Natural killer cell (primary cell): ENCODE measurements at regions not wholly inside any gene's neighbourhood (a gene's known extent, or its start where the extent isn't known, plus 50 kb on each side); places are given as distances from the start of the nearest gene placed in this dataset.

Experiments
- ATAC-seq, 3 donors: fragments of 150-1000 bp in 2 of 3; fragments of 200-7000 bp in 1 of 3; cut with Tn5 transposase; 1 replicate in 1 of 3; 2 replicates in 2 of 3; pipeline ENCODE4 v1.10.0; 2021; ENCODE audit warnings: mild to moderate bottlenecking in 2 of 3, moderate library complexity in 2 of 3
- DNase-seq, 2 donors: peaks; one replicate each; pipeline versions ENCODE4 v3.0.0 to v3.0.0-alpha.2; 2013 to 2021; ENCODE audit warnings: mixed read lengths in 1 of 2
- H3K27ac ChIP-seq: one replicate; pipeline ENCODE4 v1.5.1; 2013; ENCODE audit warnings: mild to moderate bottlenecking, low read length
- H3K27me3 ChIP-seq: one replicate; pipeline ENCODE4 v1.6.1; 2013; ENCODE audit warnings: low read length; ENCODE audit not compliant: control insufficient read depth, insufficient read depth
- H3K36me3 ChIP-seq: one replicate; pipeline ENCODE4 v1.6.1; 2013; ENCODE audit warnings: low read length; ENCODE audit not compliant: control insufficient read depth, insufficient read depth
- H3K4me1 ChIP-seq: one replicate; pipeline ENCODE4 v1.6.1; 2013; ENCODE audit warnings: low read length; ENCODE audit not compliant: control insufficient read depth, insufficient read depth
- H3K4me3 ChIP-seq: one replicate; pipeline ENCODE4 v1.5.1; 2013; ENCODE audit warnings: low read length
- H3K9me3 ChIP-seq: one replicate; pipeline ENCODE4 v1.6.1; 2013; ENCODE audit warnings: low read length; ENCODE audit not compliant: control insufficient read depth, insufficient read depth
- H3K27ac Mint-ChIP-seq, 2 donors: one replicate each; pipeline ENCODE4 v1.8.0; 2022; ENCODE audit warnings: mild to moderate bottlenecking in 2 of 2, mixed read lengths in 2 of 2, moderate library complexity in 1 of 2
- H3K27me3 Mint-ChIP-seq, 2 donors: one replicate each; pipeline ENCODE4 v1.8.0; 2022; ENCODE audit warnings: low read depth in 2 of 2, mixed read lengths in 2 of 2
- H3K36me3 Mint-ChIP-seq: one replicate; pipeline ENCODE4 v1.8.0; 2022; ENCODE audit warnings: mixed read lengths
- H3K4me1 Mint-ChIP-seq, 2 donors: one replicate each; pipeline ENCODE4 v1.8.0; 2022; ENCODE audit warnings: mixed read lengths in 2 of 2
- H3K4me3 Mint-ChIP-seq: one replicate; pipeline ENCODE4 v1.8.0; 2022; ENCODE audit warnings: mild to moderate bottlenecking, moderate library complexity, mixed read lengths
- H3K9me3 Mint-ChIP-seq, 2 donors: one replicate each; pipeline ENCODE4 v1.8.0; 2022; ENCODE audit warnings: mixed read lengths in 2 of 2
- WGBS: methylation state at CpG from one replicate; pipeline ENCODE4 v1.1.7; 2013; ENCODE audit warnings: missing lambda C conversion rate; ENCODE audit not compliant: insufficient coverage; 5-methylcytosine and 5-hydroxymethylcytosine counted together
- intact Hi-C: fragments of 100-400 bp; cut with micrococcal nuclease; formaldehyde crosslinking; loops from one replicate; pipeline ENCODE4 v1.14.2; 2022
- TF ChIP-seq, protein P1 (sequence below): fragments of 200-600 bp; IDR thresholded peaks from one replicate; pipeline ENCODE4 v1.8.0; 2022; ENCODE audit warnings: antibody characterized with exemption

DNA sequence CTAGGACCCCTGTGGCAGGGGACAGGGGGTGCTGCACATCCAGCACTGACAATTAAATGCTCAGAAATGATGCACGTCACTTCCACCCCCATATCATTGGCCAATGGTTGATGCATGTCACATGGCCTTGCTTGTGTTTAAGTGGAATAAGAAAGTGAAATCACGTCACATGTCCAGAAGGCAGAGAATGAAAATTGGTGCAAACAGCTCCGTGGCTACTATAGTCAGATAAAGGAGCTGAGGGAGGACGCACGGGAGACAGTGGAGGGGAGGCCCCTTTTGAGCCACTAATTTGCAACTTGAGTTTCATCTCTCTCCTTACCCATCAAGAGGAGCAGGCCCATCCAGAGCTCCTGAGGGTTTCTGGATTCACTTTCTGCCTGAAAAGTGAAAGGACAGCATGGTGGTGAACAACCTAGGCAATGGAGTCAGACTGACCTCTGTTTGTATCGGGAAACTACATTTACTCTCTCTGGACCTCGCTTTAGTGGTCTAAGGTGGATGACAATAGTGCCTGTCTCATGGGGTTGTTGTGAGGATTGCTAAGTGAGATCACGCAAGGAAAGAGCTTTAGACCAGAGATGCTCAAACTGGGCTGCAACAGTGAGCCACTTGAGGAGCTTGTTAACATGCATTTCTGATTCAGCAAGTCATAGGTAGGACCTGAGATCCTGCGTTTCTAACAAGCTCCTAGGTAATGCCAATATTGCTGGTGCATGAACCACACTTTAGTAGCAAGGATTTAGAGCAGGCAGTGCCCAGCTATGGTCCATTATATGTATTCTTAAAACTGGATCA, 133.9 kb upstream of the ADRA1B start:
- Histone ChIP-seq H3K4me3 (no peak overlapping the region), H3K36me3 (no peaks in the 10 kb centered on the region), H3K9me3 (no peaks in the 10 kb centered on the region), H3K27ac (no peak overlapping the region), H3K27me3 (no peaks in the 10 kb centered on the region), H3K4me1 (no peaks in the 10 kb centered on the region)
- no peaks in the 10 kb centered on the region for H3K9me3 Mint-ChIP-seq
- no peak for DNase-seq
- intact Hi-C loops, result no loop called here
- H3K27me3 Mint-ChIP-seq, result peaks cover 3 to 55% of the 10 kb centered on the region in 2 donors
- H3K4me3 Mint-ChIP-seq, result no peak overlapping the region
- H3K4me1 Mint-ChIP-seq, result no peaks in the 10 kb centered on the region
- no peak for ATAC-seq
- no peaks in the 10 kb centered on the region for H3K36me3 Mint-ChIP-seq
- TF ChIP-seq, protein P1, sequence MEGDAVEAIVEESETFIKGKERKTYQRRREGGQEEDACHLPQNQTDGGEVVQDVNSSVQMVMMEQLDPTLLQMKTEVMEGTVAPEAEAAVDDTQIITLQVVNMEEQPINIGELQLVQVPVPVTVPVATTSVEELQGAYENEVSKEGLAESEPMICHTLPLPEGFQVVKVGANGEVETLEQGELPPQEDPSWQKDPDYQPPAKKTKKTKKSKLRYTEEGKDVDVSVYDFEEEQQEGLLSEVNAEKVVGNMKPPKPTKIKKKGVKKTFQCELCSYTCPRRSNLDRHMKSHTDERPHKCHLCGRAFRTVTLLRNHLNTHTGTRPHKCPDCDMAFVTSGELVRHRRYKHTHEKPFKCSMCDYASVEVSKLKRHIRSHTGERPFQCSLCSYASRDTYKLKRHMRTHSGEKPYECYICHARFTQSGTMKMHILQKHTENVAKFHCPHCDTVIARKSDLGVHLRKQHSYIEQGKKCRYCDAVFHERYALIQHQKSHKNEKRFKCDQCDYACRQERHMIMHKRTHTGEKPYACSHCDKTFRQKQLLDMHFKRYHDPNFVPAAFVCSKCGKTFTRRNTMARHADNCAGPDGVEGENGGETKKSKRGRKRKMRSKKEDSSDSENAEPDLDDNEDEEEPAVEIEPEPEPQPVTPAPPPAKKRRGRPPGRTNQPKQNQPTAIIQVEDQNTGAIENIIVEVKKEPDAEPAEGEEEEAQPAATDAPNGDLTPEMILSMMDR, result no peak
- 82% methylated on average over 8 of the region's 9 CpGs for WGBS
- H3K27ac Mint-ChIP-seq, result no peak overlapping the region

DNA sequence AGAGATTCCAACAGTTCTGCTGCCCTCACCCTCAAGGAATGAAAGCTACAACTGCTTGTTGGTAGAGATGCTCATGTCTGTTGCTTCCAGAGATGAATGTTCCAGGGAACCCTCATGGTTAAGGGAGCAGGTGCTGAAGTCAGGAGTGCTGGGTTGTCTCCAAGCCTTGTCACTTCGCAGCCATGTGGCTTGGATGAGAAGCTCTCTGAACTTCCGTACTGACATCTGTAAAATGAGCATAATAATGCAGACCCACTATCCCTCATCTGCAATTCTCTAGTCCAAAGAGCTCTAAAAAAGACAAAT, 133.3 kb upstream of the ADRA1B start:
- H3K27me3 Mint-ChIP-seq, result peaks cover 6 to 55% of the 10 kb centered on the region in 2 donors
- Histone ChIP-seq H3K27me3 (no peaks in the 10 kb centered on the region), H3K4me1 (no peaks in the 10 kb centered on the region), H3K27ac (no peak overlapping the region), H3K4me3 (no peak overlapping the region), H3K36me3 (no peaks in the 10 kb centered on the region), H3K9me3 (no peaks in the 10 kb centered on the region)
- WGBS, result 91% methylated on average over 2 of the region's 2 CpGs
- no peaks in the 10 kb centered on the region for H3K36me3 Mint-ChIP-seq
- no peak overlapping the region for H3K27ac Mint-ChIP-seq
- H3K9me3 Mint-ChIP-seq, result no peaks in the 10 kb centered on the region
- no peaks in the 10 kb centered on the region for H3K4me1 Mint-ChIP-seq
- no peak for DNase-seq
- no peak for ATAC-seq
- intact Hi-C loops, result no loop called here
- H3K4me3 Mint-ChIP-seq, result no peak overlapping the region
- TF ChIP-seq, protein P1, result no peak

DNA sequence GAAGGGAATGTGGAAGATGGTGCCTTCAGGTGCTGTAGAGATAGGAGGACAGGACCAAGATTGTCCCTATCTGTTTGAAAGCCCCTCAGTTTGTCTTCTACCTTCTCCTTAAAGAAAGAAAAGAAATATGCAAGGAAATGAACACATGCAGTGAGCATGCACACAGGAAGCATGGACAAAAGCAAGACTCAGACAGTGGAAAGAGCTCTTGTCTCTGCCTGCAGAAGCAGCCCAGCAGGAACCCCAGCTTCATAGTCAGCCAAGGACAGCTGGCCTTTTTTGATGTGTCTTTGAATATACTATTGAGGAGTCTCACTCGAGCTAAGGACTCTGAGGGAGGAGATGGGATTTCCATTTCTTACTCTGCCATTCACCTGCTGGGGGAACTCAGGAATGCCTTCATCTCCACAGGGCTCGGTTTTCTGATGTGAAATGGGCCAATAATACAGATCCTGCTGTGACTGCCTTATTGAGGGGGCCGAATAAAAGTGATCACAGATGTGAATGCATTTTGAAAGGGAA, 132.5 kb upstream of the ADRA1B start:
- Histone ChIP-seq H3K36me3 (no peaks in the 10 kb centered on the region), H3K27me3 (no peaks in the 10 kb centered on the region), H3K4me3 (no peak overlapping the region), H3K27ac (no peak overlapping the region), H3K4me1 (no peaks in the 10 kb centered on the region), H3K9me3 (no peaks in the 10 kb centered on the region)
- WGBS, result 89% methylated on average over 2 of the region's 3 CpGs
- Mint-ChIP-seq H3K4me1 (no peaks in the 10 kb centered on the region), H3K4me3 (no peak overlapping the region), H3K9me3 (no peaks in the 10 kb centered on the region), H3K36me3 (no peaks in the 10 kb centered on the region), H3K27me3 (peaks cover 6 to 48% of the 10 kb centered on the region in 2 donors), H3K27ac (no peak overlapping the region)
- TF ChIP-seq, protein P1, result no peak
- DNase-seq, result no peak
- no peak for ATAC-seq
- intact Hi-C loops, result no loop called here

DNA sequence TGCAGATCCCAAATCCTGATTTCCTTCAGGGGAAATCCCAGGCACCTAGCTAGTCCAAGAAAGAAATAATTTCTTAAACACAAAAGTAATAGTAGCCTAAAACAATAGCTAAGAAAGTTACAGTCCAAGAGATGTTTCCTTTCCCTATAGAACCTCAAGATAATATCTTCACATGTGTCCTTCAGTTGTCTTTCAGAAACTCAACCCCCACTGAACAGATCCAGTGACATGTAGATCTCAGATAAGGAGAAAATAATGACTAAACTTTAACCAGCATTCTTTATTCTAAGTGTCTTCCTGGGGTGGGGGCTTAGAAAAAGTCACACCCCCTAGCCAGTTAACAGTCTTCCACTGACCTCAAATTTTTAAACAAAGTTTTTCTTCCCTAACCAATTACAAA, 131.3 kb upstream of the ADRA1B start:
- Histone ChIP-seq H3K4me3 (no peak overlapping the region), H3K27me3 (no peaks in the 10 kb centered on the region), H3K27ac (no peak overlapping the region), H3K9me3 (no peaks in the 10 kb centered on the region), H3K4me1 (no peaks in the 10 kb centered on the region), H3K36me3 (no peaks in the 10 kb centered on the region)
- DNase-seq (no peak), ATAC-seq (no peak)
- Mint-ChIP-seq H3K27ac (no peak overlapping the region), H3K36me3 (no peaks in the 10 kb centered on the region), H3K4me1 (no peaks in the 10 kb centered on the region), H3K9me3 (no peaks in the 10 kb centered on the region), H3K27me3 (peaks cover 9 to 48% of the 10 kb centered on the region in 2 donors), H3K4me3 (no peak overlapping the region)
- TF ChIP-seq, protein P1, result no peak
- intact Hi-C loops, result no loop called here
